ENCODE measurements at regions not wholly inside any gene's neighbourhood (a gene's known extent, or its start where the extent isn't known, plus 50 kb on each side); places are given as distances from the start of the nearest gene placed in this dataset.
A peak's percentile ranks its signal among the peaks of the same experiment; 100 is the strongest.
"Not testable (repeated sequence)": the region's sequence is repeated elsewhere in the genome, so short reads cannot be mapped to it uniquely, and the experiment has no call there.

DNA sequence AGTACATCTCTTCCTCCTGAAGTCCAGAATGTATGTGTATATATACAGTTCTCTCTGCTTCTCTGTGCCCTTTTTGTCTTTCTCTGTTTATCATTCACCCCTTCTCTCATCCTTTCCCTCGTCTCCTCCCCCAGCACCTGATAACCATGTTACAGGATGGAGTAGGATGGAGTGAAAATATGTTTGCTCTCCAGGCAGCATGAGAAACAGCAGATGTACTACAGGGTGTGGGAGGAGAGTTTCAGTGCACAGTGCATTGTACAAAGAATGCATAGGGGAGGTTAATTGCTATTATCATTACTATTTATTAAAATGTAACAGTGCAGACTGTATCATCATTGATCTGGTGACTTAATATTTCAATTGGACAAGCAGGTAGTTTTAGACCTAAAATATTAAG lies 104.5 kb downstream of the MFAP3L start:
- intact Hi-C loops (cut with micrococcal nuclease; ENCODE audit: unreplicated experiment): no loop called here

DNA sequence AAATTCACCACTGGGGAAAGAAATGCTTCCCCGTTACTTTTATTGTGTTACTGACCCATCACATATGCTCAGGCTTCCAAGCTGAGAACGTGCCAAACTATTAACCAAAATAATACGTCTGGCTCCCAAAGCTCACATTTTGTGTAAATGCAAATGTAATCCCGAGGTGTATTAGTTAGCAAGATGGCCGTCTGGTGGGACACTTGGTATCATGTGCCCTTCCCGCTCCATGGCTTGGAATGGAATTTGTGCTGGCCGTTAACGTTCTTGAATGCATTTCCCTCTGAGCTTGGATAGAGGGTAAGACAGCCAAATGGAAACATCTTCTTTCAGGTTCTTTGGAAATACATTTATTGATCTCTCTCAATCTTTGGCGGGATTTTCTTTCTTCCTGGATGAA lies 105.0 kb downstream of the MFAP3L start:
- no peaks in the 10 kb centered on the region for H3F3A ChIP-seq (ENCODE audit: insufficient read depth, low read depth)
- H2AFZ ChIP-seq: no peak overlapping the region
- TF ChIP-seq CTCF (conservative IDR thresholded peaks at IDR 0.05) (no peak), EZH2 (IDR thresholded peaks at IDR 0.05; ENCODE audit: low read depth) (no peak)
- H3K9me2 ChIP-seq (ENCODE audit: insufficient read depth): no peaks in the 10 kb centered on the region
- no peaks in the 10 kb centered on the region; the same call in 1 of the 2 replicates for H3K9me3 ChIP-seq (ENCODE audit: insufficient read depth, low read depth)
- no peak overlapping the region for H3K27ac ChIP-seq
- no peaks in the 10 kb centered on the region for H3K36me3 ChIP-seq (ENCODE audit: low read depth)
- intact Hi-C loops (cut with micrococcal nuclease; ENCODE audit: unreplicated experiment): no loop called here
- H3K4me1 ChIP-seq (replicated peaks; ENCODE audit: insufficient read depth): peaks cover 3% of the 10 kb centered on the region; the same call in 1 of the 2 replicates
- H3K27me3 ChIP-seq (ENCODE audit: insufficient read depth, low read depth): no peaks in the 10 kb centered on the region
- H4K20me1 ChIP-seq (ENCODE audit: insufficient read depth): no peaks in the 10 kb centered on the region
- POLR2A ChIA-PET (ENCODE audit: unreplicated experiment): no interaction called here
- H3K79me2 ChIP-seq (ENCODE audit: low read depth): no peaks in the 10 kb centered on the region
- no TSS peak for BruUV-seq (replicated peaks)
- H3K4me3 ChIP-seq: no peak overlapping the region
- CTCF ChIA-PET: no interaction called here
- no peak for DNase-seq
- no peak overlapping the region for H3K4me2 ChIP-seq

More for the DNA sequence above, 104.5 kb downstream of the MFAP3L start:
- BruUV-seq (replicated peaks): no TSS peak
- Histone ChIP-seq H3F3A (ENCODE audit: insufficient read depth, low read depth) (no peaks in the 10 kb centered on the region), H3K9me3 (ENCODE audit: insufficient read depth, low read depth) (no peaks in the 10 kb centered on the region; the same call in 1 of the 2 replicates), H3K4me3 (no peak overlapping the region), H3K4me2 (no peak overlapping the region), H3K27ac (no peak overlapping the region), H3K4me1 (replicated peaks; ENCODE audit: insufficient read depth) (peaks cover 3% of the 10 kb centered on the region; the same call in 1 of the 2 replicates), H2AFZ (no peak overlapping the region), H3K27me3 (ENCODE audit: insufficient read depth, low read depth) (no peaks in the 10 kb centered on the region), H4K20me1 (ENCODE audit: insufficient read depth) (no peaks in the 10 kb centered on the region), H3K9me2 (ENCODE audit: insufficient read depth) (no peaks in the 10 kb centered on the region), H3K79me2 (ENCODE audit: low read depth) (no peaks in the 10 kb centered on the region), H3K36me3 (ENCODE audit: low read depth) (no peaks in the 10 kb centered on the region)
- TF ChIP-seq CTCF (conservative IDR thresholded peaks at IDR 0.05) (no peak), EZH2 (IDR thresholded peaks at IDR 0.05; ENCODE audit: low read depth) (no peak)
- DNase-seq: no peak
- ChIA-PET CTCF (no interaction called here), POLR2A (ENCODE audit: unreplicated experiment) (no interaction called here)

DNA sequence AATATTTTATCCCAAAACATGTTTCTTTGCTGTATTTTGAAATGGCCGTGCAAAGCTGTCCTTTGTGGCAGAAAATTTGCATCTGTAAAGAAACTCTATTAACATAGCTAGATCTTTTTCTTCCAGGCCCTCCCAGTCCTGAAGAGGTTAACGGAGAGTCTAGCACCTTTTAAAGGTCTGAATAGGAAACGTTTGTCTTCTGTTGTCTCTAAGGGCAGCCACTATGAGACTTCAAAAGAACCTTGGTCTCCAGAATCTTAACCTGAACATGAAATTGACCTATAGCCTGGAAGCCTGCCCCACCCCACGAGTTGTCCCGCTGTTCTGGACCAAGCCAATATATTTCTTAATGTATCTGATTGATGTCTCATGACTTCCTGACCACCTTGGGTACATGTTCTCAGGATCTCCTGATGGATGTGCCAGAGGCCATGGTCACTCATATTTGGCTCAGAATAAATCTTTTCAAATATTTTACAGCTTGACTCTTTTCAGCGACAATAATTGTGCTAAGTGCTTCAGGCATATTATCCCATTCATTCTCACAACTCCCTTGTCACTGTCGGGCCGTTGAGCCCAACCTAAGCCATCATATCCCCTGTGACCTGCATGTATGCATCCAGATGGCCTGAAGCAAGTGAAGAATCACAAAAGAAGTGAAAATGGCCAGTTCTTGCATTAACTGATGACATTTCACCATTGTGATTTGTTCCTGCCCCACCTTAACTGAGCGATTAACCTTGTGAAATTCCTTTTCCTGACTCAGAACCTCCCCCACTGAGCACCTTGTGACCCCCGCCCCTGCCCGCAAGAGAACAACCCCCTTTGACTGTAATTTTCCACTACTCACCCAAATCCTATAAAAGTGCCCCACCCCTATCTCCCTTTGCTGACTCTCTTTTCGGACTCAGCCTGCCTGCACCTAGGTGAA lies 106.7 kb downstream of the MFAP3L start:
- not testable (repeated sequence) for DNase-seq

More for the DNA sequence above, 106.7 kb downstream of the MFAP3L start:
- POLR2A ChIA-PET (ENCODE audit: unreplicated experiment); H3F3A ChIP-seq (ENCODE audit: insufficient read depth, low read depth); BruUV-seq (replicated peaks); H2AFZ ChIP-seq; H4K20me1 ChIP-seq (ENCODE audit: insufficient read depth); H3K79me2 ChIP-seq (ENCODE audit: low read depth); H3K9me2 ChIP-seq (ENCODE audit: insufficient read depth); H3K9me3 ChIP-seq (ENCODE audit: insufficient read depth, low read depth); intact Hi-C loops (cut with micrococcal nuclease; ENCODE audit: unreplicated experiment); CTCF ChIA-PET; H3K27me3 ChIP-seq (ENCODE audit: insufficient read depth, low read depth); H3K4me3 ChIP-seq; H3K4me1 ChIP-seq (replicated peaks; ENCODE audit: insufficient read depth); H3K36me3 ChIP-seq (ENCODE audit: low read depth): not testable (repeated sequence)
- peak overlapping the region; percentile 31; the same call in 1 of the 2 replicates for H3K4me2 ChIP-seq
- H3K27ac ChIP-seq: 0 out of 2 replicates have a peak overlapping the region, but pooled peaks have one; percentile 23
